Progenitor cell of endocrine pancreas (in vitro differentiated cells): ENCODE measurements at regions not wholly inside any gene's neighbourhood (a gene's known extent, or its start where the extent isn't known, plus 50 kb on each side); places are given as distances from the start of the nearest gene placed in this dataset.

Source experiments
- DNase-seq: peaks from one replicate; pipeline ENCODE4 v3.0.0; 2021; ENCODE audit warnings: low spot score; ENCODE audit not compliant: unreplicated experiment
- H3K27ac Mint-ChIP-seq: 2 replicates; pipeline ENCODE4 v1.8.0; 2021; ENCODE audit warnings: mild to moderate bottlenecking, moderate library complexity, mixed read lengths
- H3K27me3 Mint-ChIP-seq: 2 replicates; pipeline ENCODE4 v1.8.0; 2021; ENCODE audit warnings: mixed read lengths
- H3K36me3 Mint-ChIP-seq: 2 replicates; pipeline ENCODE4 v1.8.0; 2022; ENCODE audit warnings: mixed read lengths; ENCODE audit not compliant: insufficient read depth
- H3K4me1 Mint-ChIP-seq: 2 replicates; pipeline ENCODE4 v1.8.0; 2021; ENCODE audit warnings: low read depth, mixed read lengths
- H3K4me3 Mint-ChIP-seq: 2 replicates; pipeline ENCODE4 v1.8.0; 2021; ENCODE audit warnings: low read depth, mild to moderate bottlenecking, moderate library complexity, mixed read lengths
- H3K9me3 Mint-ChIP-seq: 2 replicates; pipeline ENCODE4 v1.8.0; 2021; ENCODE audit warnings: low read depth, mixed read lengths
- TF ChIP-seq, protein P1 (sequence below): fragments of 200-600 bp; sonication (generic); IDR thresholded peaks from one replicate; pipeline ENCODE4 v1.5.0; 2021; ENCODE audit warnings: antibody characterized with exemption, mild to moderate bottlenecking; ENCODE audit not compliant: unreplicated experiment

GRCh38 chr5:112013660-112014059, 256.7 kb upstream of the NREP start:
- TF ChIP-seq, protein P1, sequence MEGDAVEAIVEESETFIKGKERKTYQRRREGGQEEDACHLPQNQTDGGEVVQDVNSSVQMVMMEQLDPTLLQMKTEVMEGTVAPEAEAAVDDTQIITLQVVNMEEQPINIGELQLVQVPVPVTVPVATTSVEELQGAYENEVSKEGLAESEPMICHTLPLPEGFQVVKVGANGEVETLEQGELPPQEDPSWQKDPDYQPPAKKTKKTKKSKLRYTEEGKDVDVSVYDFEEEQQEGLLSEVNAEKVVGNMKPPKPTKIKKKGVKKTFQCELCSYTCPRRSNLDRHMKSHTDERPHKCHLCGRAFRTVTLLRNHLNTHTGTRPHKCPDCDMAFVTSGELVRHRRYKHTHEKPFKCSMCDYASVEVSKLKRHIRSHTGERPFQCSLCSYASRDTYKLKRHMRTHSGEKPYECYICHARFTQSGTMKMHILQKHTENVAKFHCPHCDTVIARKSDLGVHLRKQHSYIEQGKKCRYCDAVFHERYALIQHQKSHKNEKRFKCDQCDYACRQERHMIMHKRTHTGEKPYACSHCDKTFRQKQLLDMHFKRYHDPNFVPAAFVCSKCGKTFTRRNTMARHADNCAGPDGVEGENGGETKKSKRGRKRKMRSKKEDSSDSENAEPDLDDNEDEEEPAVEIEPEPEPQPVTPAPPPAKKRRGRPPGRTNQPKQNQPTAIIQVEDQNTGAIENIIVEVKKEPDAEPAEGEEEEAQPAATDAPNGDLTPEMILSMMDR, result no peak
- no peak overlapping the region for H3K4me3 Mint-ChIP-seq
- H3K27me3 Mint-ChIP-seq, result no peaks in the 10 kb centered on the region
- H3K4me1 Mint-ChIP-seq, result peaks cover 13% of the 10 kb centered on the region
- no peak overlapping the region for H3K27ac Mint-ChIP-seq
- no peaks in the 10 kb centered on the region for H3K36me3 Mint-ChIP-seq
- H3K9me3 Mint-ChIP-seq, result no peaks in the 10 kb centered on the region
- DNase-seq, result no peak

DNA sequence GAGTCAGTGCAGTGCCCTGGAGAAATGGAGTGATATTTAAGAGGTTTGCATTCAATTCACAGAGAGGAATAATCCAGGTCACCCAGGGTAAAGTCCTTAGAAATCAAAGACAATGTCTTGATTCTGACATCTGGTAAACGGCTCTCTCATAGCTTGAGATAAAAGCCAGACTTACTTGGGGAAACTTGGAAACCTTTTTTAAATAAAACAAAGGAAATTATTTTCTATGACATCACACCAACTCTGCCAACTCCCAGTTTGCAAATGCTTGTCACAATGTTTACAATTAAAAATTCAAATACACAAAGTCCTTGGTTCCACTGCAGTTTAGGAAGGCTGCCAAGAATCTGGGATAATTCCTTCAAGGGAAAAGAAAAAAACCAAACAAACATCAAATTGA, 255.1 kb upstream of the NREP start:
- no peak for DNase-seq
- H3K27me3 Mint-ChIP-seq, result no peaks in the 10 kb centered on the region
- no peaks in the 10 kb centered on the region for H3K36me3 Mint-ChIP-seq
- H3K9me3 Mint-ChIP-seq, result no peaks in the 10 kb centered on the region
- no peak overlapping the region for H3K27ac Mint-ChIP-seq
- H3K4me3 Mint-ChIP-seq, result no peak overlapping the region
- H3K4me1 Mint-ChIP-seq, result peaks cover 13% of the 10 kb centered on the region
- TF ChIP-seq, protein P1, result no peak

- TF ChIP-seq, protein P1, result no peak
- H3K4me1 Mint-ChIP-seq, result peaks cover 17% of the 10 kb centered on the region
- no peak overlapping the region for H3K27ac Mint-ChIP-seq
- DNase-seq, result no peak
- no peaks in the 10 kb centered on the region for H3K27me3 Mint-ChIP-seq
- no peaks in the 10 kb centered on the region for H3K9me3 Mint-ChIP-seq
- no peak overlapping the region for H3K4me3 Mint-ChIP-seq
- no peaks in the 10 kb centered on the region for H3K36me3 Mint-ChIP-seq
Observed at GRCh38 chr5:112010475-112010874, 253.5 kb upstream of the NREP start.

DNA sequence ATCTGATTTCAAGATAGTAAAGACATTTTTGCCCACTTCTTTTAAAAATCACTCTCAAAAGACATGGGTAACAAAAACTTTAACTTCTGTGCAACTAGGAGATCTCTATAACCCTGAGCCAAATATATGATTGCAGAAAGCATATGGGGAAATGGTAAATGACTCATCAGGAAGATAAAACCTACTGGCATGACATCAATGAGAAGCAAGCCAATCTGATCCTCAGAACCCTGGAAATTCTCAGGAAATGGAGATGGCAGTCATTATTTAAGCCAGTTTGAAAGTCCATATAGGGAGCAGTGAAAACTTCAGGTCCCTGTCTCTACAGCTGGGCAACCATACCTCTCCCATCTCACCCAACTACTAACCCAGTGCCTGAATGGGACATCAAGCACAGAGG, 249.7 kb upstream of the NREP start:
- no peak overlapping the region for H3K4me3 Mint-ChIP-seq
- H3K27me3 Mint-ChIP-seq, result no peaks in the 10 kb centered on the region
- H3K36me3 Mint-ChIP-seq, result no peaks in the 10 kb centered on the region
- no peak for DNase-seq
- TF ChIP-seq, protein P1, result no peak
- peaks cover 8% of the 10 kb centered on the region for H3K4me1 Mint-ChIP-seq
- H3K9me3 Mint-ChIP-seq, result no peaks in the 10 kb centered on the region
- no peak overlapping the region for H3K27ac Mint-ChIP-seq

GRCh38 chr5:112005623-112005930, 248.6 kb upstream of the NREP start:
- Mint-ChIP-seq H3K27ac (no peak overlapping the region), H3K4me1 (peaks cover 6% of the 10 kb centered on the region), H3K27me3 (no peaks in the 10 kb centered on the region), H3K9me3 (no peaks in the 10 kb centered on the region), H3K4me3 (no peak overlapping the region), H3K36me3 (no peaks in the 10 kb centered on the region)
- no peak for DNase-seq
- TF ChIP-seq, protein P1, result no peak
